ENCODE measurements at regions not wholly inside any gene's neighbourhood (a gene's known extent, or its start where the extent isn't known, plus 50 kb on each side); places are given as distances from the start of the nearest gene placed in this dataset.

GRCh38 chr10:83995738-83996331 is 143.5 kb upstream of the GHITM start:
- TF ChIP-seq CTCF (IDR thresholded peaks at IDR 0.05) (no peak), EP300 (IDR thresholded peaks at IDR 0.05) (no peak), POLR2AphosphoS5 (IDR thresholded peaks at IDR 0.05) (no peak)
